H9 (cell line): ENCODE measurements at regions not wholly inside any gene's neighbourhood (a gene's known extent, or its start where the extent isn't known, plus 50 kb on each side); places are given as distances from the start of the nearest gene placed in this dataset.

Experiments
- DNase-seq: peaks from one replicate; pipeline ENCODE4 v3.0.0-alpha.2; 2017
- H2AFZ ChIP-seq: one replicate; pipeline ENCODE4 v1.6.1; 2013; ENCODE audit warnings: mild to moderate bottlenecking, low read length, control low read depth, moderate library complexity
- H2AK5ac ChIP-seq: 2 replicates; pipeline ENCODE4 v1.6.1; 2013; ENCODE audit warnings: low read length, control low read depth, mixed read lengths; ENCODE audit not compliant: insufficient read length
- H2BK120ac ChIP-seq: one replicate; pipeline ENCODE4 v1.6.1; 2013; ENCODE audit warnings: low read depth, mild to moderate bottlenecking, low read length, control low read depth, inconsistent platforms; ENCODE audit not compliant: poor library complexity, severe bottlenecking
- H2BK12ac ChIP-seq: 2 replicates; pipeline ENCODE4 v1.6.1; 2013; ENCODE audit warnings: low read length, control low read depth, mixed read lengths, low read depth; ENCODE audit not compliant: insufficient read length
- H2BK15ac ChIP-seq: 2 replicates; pipeline ENCODE4 v1.6.1; 2013; ENCODE audit warnings: low read depth, low read length, control low read depth
- H2BK20ac ChIP-seq: one replicate; pipeline ENCODE4 v1.6.1; 2013; ENCODE audit warnings: low read depth, mild to moderate bottlenecking, low read length, control low read depth, inconsistent platforms; ENCODE audit not compliant: poor library complexity, severe bottlenecking
- H2BK5ac ChIP-seq: 2 replicates; pipeline ENCODE4 v1.6.1; 2013; ENCODE audit warnings: low read length, control low read depth, mixed read lengths; ENCODE audit not compliant: insufficient read length
- H3K14ac ChIP-seq: 2 replicates; pipeline ENCODE4 v1.6.1; 2013; ENCODE audit warnings: low read length, control low read depth; ENCODE audit not compliant: insufficient read depth
- H3K18ac ChIP-seq: 2 replicates; pipeline ENCODE4 v1.6.1; 2013; ENCODE audit warnings: low read depth, mild to moderate bottlenecking, mixed read lengths, low read length, control low read depth; ENCODE audit not compliant: insufficient read length
- H3K23ac ChIP-seq: 2 replicates; pipeline ENCODE4 v1.6.1; 2013; ENCODE audit warnings: low read length, control low read depth, mixed read lengths, low read depth; ENCODE audit not compliant: insufficient read length
- H3K23me2 ChIP-seq: 2 replicates; pipeline ENCODE4 v1.6.1; 2013; ENCODE audit warnings: low read depth, mild to moderate bottlenecking, mixed read lengths, low read length, control low read depth; ENCODE audit not compliant: insufficient read length, poor library complexity, severe bottlenecking
- H3K27ac ChIP-seq: 2 replicates; pipeline ENCODE4 v1.5.1; 2013; ENCODE audit warnings: low read length, control low read depth, mixed read lengths, low read depth; ENCODE audit not compliant: insufficient read length
- H3K27me3 ChIP-seq: 2 replicates; pipeline ENCODE4 v1.6.1; 2013; ENCODE audit warnings: low read length, control low read depth, inconsistent platforms; ENCODE audit not compliant: insufficient read depth
- H3K4ac ChIP-seq: 2 replicates; pipeline ENCODE4 v1.6.1; 2013; ENCODE audit warnings: low read depth, mild to moderate bottlenecking, control low read depth, inconsistent platforms, low read length, moderate library complexity
- H3K4me1 ChIP-seq: 2 replicates; pipeline ENCODE4 v1.6.1; 2013; ENCODE audit warnings: low read length, control low read depth, inconsistent platforms; ENCODE audit not compliant: insufficient read depth
- H3K4me2 ChIP-seq: 2 replicates; pipeline ENCODE4 v1.6.1; 2013; ENCODE audit warnings: low read length, control low read depth, mixed read lengths; ENCODE audit not compliant: insufficient read length, insufficient read depth
- H3K56ac ChIP-seq: 2 replicates; pipeline ENCODE4 v1.6.1; 2013; ENCODE audit warnings: low read depth, mild to moderate bottlenecking, mixed read lengths, low read length, control low read depth; ENCODE audit not compliant: insufficient read length
- H3K79me1 ChIP-seq: 2 replicates; pipeline ENCODE4 v1.6.1; 2013; ENCODE audit warnings: low read depth, mild to moderate bottlenecking, moderate library complexity, low read length, control low read depth, inconsistent platforms; ENCODE audit not compliant: insufficient read depth, poor library complexity, severe bottlenecking
- H3K79me2 ChIP-seq: 2 replicates; pipeline ENCODE4 v1.6.1; 2013; ENCODE audit warnings: low read length, control low read depth, inconsistent platforms; ENCODE audit not compliant: insufficient read depth
- H3K9ac ChIP-seq: 2 replicates; pipeline ENCODE4 v1.6.1; 2013; ENCODE audit warnings: low read length, control low read depth, mixed read lengths; ENCODE audit not compliant: insufficient read length; ENCODE audit errors: extremely low read depth
- H3K9me3 ChIP-seq: one replicate; pipeline ENCODE4 v1.6.1; 2013; ENCODE audit warnings: low read depth, low read length, inconsistent platforms; ENCODE audit not compliant: control insufficient read depth
- H3T11ph ChIP-seq: one replicate; pipeline ENCODE4 v1.6.1; 2013; ENCODE audit warnings: mild to moderate bottlenecking, low read length, control low read depth, inconsistent platforms
- H4K20me1 ChIP-seq: one replicate; pipeline ENCODE4 v1.6.1; 2013; ENCODE audit not compliant: control insufficient read depth, insufficient read length, insufficient read depth
- H4K5ac ChIP-seq: 2 replicates; pipeline ENCODE4 v1.6.1; 2013; ENCODE audit warnings: low read depth, mild to moderate bottlenecking, mixed read lengths, low read length, control low read depth; ENCODE audit not compliant: insufficient read length
- H4K8ac ChIP-seq: replicated peaks from 2 replicates; pipeline ENCODE4 v1.6.1; 2013; ENCODE audit warnings: low read length, control low read depth, mixed read lengths, low read depth; ENCODE audit not compliant: insufficient read length
- H4K91ac ChIP-seq: 2 replicates; pipeline ENCODE4 v1.6.1; 2013; ENCODE audit warnings: low read depth, mild to moderate bottlenecking, moderate library complexity, mixed read lengths, low read length, control low read depth; ENCODE audit not compliant: insufficient read length
- H3K27ac Mint-ChIP-seq, 3 experiments: 2 replicates in 2 of 3; 3 replicates in 1 of 3; pipeline ENCODE4 v1.8.0; 2020 to 2021; ENCODE audit warnings: mixed read lengths in 3 of 3, mild to moderate bottlenecking in 1 of 3, moderate library complexity in 1 of 3
- H3K27me3 Mint-ChIP-seq: 2 replicates; pipeline ENCODE4 v1.8.0; 2021; ENCODE audit warnings: low read depth, mild to moderate bottlenecking, moderate library complexity, mixed read lengths
- H3K36me3 Mint-ChIP-seq, 3 experiments: 2 replicates in 2 of 3; 3 replicates in 1 of 3; pipeline ENCODE4 v1.8.0; 2020 to 2021; ENCODE audit warnings: low read depth in 3 of 3, mixed read lengths in 3 of 3; ENCODE audit not compliant: insufficient read depth in 1 of 3
- H3K4me1 Mint-ChIP-seq, 2 experiments: 2 replicates each; pipeline ENCODE4 v1.8.0; 2020; ENCODE audit warnings: mixed read lengths in 2 of 2
- H3K4me3 Mint-ChIP-seq, 2 experiments: 2 replicates in 1 of 2; 3 replicates in 1 of 2; pipeline ENCODE4 v1.8.0; 2020 to 2021; ENCODE audit warnings: mild to moderate bottlenecking in 2 of 2, mixed read lengths in 2 of 2, moderate library complexity in 1 of 2
- H3K9me3 Mint-ChIP-seq, 2 experiments: 2 replicates in 1 of 2; 3 replicates in 1 of 2; pipeline ENCODE4 v1.8.0; 2020; ENCODE audit warnings: mild to moderate bottlenecking in 2 of 2, mixed read lengths in 2 of 2, moderate library complexity in 1 of 2
- CTCF ChIP-seq: fragments of 200-600 bp; sonication (generic); conservative IDR thresholded peaks from 3 replicates; pipeline ENCODE4 v1.8.0; 2021; ENCODE audit warnings: antibody characterized with exemption, mild to moderate bottlenecking
- WGBS: extraction: QIAGEN DNeasy Blood & Tissue Kit; methylation state at CpG from one replicate; pipeline ENCODE4 v1.1.7; 2013; ENCODE audit warnings: missing lambda C conversion rate, low lambda C conversion rate, mixed read lengths; ENCODE audit not compliant: insufficient read length; ENCODE audit errors: extremely low coverage; 5-methylcytosine and 5-hydroxymethylcytosine counted together

- Histone ChIP-seq H4K8ac (no peak overlapping the region), H4K20me1 (no peaks in the 10 kb centered on the region), H3K23ac (no peak overlapping the region), H3K79me1 (no peaks in the 10 kb centered on the region), H3K56ac (no peak overlapping the region), H3K27me3 (no peaks in the 10 kb centered on the region), H3K4me2 (no peak overlapping the region), H3K18ac (no peak overlapping the region), H4K91ac (no peak overlapping the region), H2BK15ac (no peak overlapping the region), H2BK120ac (no peak overlapping the region), H3K9ac (no peak overlapping the region), H3K14ac (no peak overlapping the region), H4K5ac (no peak overlapping the region), H3K9me3 (no peaks in the 10 kb centered on the region), H2AFZ (no peak overlapping the region), H2BK5ac (no peak overlapping the region), H2BK12ac (no peak overlapping the region), H3K23me2 (no peaks in the 10 kb centered on the region), H2AK5ac (no peak overlapping the region), H3K4me1 (no peaks in the 10 kb centered on the region), H2BK20ac (no peak overlapping the region), H3K4ac (no peak overlapping the region), H3K27ac (no peak overlapping the region), H3T11ph (no peak overlapping the region), H3K79me2 (no peaks in the 10 kb centered on the region)
- H3K4me3 Mint-ChIP-seq = no peak overlapping the region
- no CpG with 5 or more reads among the region's 2 CpGs for WGBS
- no peaks in the 10 kb centered on the region for H3K36me3 Mint-ChIP-seq
- no peaks in the 10 kb centered on the region for H3K27me3 Mint-ChIP-seq
- no peak for DNase-seq
- H3K9me3 Mint-ChIP-seq = peaks cover 0 to 3% of the 10 kb centered on the region in 2 experiments; a peak in 1 of 5 replicates
- no peaks in the 10 kb centered on the region for H3K4me1 Mint-ChIP-seq
- no peak for TF ChIP-seq CTCF
- H3K27ac Mint-ChIP-seq = no peak overlapping the region
Measured at GRCh38 chr4:136881666-136882065, 650.6 kb downstream of the PCDH18 start.
